IPS-NIHi7 (cell line): ENCODE measurements at regions not wholly inside any gene's neighbourhood (a gene's known extent, or its start where the extent isn't known, plus 50 kb on each side); places are given as distances from the start of the nearest gene placed in this dataset.

Experiments
- DNase-seq: peaks from one replicate; pipeline ENCODE4 v3.0.0; 2012; ENCODE audit warnings: mixed read lengths; ENCODE audit errors: extremely low spot score

DNA sequence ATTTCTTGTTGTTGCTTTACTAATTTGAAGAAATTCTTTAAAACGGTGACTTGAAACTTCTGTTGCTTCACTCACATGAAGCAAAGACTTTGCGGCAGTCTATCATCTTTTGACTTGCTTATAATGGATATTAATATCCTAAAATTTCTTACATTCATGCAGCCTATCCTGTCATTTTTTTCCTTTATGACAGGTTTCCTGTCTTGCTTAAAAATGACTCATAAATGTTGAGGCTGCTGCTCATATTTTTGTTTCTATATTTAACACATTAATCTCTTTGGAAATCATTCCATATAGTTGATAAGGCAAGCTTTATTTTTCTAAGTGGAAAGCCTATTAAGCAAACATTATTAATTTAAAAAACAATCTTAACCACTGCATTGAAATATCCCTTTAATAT, 176.6 kb upstream of the GALNTL6 start:
- no peak for DNase-seq

DNA sequence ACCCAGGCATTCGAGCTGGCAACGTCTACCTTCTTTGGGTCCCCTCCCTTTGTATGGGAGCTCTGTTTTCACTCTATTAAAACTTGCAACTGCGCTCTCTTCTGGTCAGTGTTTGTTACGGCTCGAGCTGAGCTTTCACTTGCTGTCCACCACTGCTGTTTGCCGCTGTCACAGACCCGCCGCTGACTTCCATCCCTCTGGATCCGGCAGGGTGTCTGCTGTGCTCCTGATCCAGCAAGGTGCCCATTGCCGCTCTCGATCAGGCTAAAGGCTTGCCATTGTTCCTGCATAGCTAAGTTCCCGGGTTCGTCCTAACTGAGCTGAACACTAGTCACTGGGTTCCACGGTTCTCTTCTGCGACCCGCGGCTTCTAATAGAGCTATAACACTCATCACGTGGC, 183.5 kb upstream of the GALNTL6 start:
- DNase-seq = no peak

DNA sequence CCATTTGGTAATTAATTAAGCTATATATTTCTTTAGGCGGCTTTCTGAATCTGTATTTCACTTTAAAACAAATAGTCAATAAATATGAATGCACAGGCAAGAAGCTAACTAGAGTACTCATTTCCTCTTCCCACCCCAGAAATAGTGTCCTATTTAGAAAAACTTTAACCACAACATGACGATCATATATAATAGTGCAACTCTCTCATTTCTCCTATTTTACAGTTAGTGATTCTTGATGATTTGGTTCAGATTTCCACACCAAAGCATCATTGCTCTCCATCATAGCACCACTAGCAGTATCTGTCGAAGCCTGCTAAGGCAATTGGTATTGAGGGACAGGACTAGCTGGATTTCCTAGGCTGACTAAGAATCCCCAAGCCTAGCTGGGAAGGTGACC, 184.0 kb upstream of the GALNTL6 start:
- no peak for DNase-seq

DNA sequence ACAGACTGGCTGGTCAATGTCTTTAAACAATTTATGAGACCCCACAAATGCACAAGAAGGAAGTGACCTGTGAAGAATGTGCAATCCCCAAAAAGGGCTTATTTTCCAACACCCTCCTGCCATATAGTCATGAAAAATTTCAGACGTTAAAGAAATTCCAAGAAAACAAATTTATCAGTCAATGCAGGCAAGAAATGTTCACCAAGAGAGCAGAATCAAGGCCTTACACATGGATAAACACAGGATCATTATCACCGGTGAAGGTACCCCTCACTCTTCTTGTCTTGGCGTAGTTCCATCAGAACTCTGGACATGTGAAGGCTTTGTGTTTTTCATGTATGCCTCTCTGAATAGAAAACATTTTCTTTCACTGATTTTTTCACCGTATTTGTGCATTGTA, 186.7 kb upstream of the GALNTL6 start:
- DNase-seq = no peak

GRCh38 chr4:171622729-171623128, 190.5 kb upstream of the GALNTL6 start:
- DNase-seq = no peak

- DNase-seq = peak; percentile 12
These were observed 191.6 kb upstream of the GALNTL6 start for GRCh38 chr4:171621646-171622045.

GRCh38 chr4:171612907-171613306, 200.3 kb upstream of the GALNTL6 start:
- DNase-seq = no peak

GRCh38 chr4:171602638-171603355, 210.4 kb upstream of the GALNTL6 start:
- DNase-seq = no peak

- DNase-seq = no peak
These were observed 212.1 kb upstream of the GALNTL6 start for GRCh38 chr4:171601091-171601490.

- DNase-seq = no peak
These were observed 213.6 kb upstream of the GALNTL6 start for GRCh38 chr4:171599628-171600027.

DNA sequence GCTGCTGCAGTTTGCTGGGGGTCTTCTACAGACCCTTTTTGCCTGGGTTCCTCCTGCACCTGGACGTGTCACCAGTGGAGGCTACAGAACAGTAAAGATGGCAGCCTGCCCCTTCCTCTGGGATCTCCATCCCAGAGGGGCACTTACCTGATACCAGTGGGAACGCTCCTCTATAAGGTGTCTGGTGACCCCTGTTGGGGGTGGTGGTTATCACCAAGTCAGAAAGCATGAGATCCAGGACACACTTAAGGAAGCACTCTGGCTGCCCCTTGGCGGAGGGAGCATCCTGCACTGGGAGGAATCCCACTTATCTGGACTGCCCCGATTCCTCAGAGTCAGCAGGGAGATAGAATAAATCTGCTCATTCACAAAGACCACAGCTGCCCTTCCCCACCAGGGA, 218.9 kb upstream of the GALNTL6 start:
- no peak for DNase-seq

GRCh38 chr4:171590716-171591115, 222.5 kb upstream of the GALNTL6 start:
- no peak for DNase-seq

DNA sequence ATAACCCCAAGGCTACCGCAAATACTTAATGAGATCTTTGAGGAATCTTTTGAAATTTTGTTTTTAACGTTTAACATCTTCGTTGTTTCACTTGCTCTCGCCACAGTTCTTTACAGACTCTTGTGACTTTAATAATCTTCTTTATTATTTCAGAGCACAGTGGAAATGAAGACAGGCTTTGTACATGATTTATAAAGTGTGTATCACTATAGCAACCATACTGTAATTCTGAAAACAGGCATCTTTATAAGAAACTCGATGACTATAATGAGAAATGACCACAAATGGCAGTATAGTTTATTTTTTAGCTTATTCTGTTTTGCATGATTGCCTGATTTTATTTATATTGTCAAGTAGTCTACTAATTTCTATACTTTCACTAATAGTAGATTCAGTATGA, 224.4 kb upstream of the GALNTL6 start:
- DNase-seq = no peak

GRCh38 chr4:171588051-171588545, 225.1 kb upstream of the GALNTL6 start:
- DNase-seq = no peak

DNA sequence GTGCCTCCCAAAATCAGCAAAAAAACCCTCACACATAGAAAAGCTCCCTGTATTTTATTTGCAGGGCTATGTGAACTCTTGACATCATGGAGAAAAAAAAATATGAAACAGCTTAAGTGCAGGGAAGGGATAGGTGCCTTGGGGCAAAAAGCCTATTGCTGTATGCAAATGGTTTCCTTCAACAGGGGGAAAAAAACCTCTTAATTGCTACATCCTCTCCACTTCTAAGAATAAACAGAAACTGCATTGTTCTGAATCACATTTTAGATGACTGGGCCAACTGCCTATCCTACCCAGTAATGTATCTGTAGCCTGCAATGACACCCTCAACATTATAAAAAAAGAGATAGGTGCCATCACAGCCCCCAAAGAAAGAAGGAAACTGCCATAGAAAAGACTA, 229.4 kb upstream of the GALNTL6 start:
- no peak for DNase-seq

GRCh38 chr4:171582961-171583581, 230.1 kb upstream of the GALNTL6 start:
- DNase-seq = no peak

GRCh38 chr4:171573181-171573580, 240.0 kb upstream of the GALNTL6 start:
- no peak for DNase-seq

GRCh38 chr4:171565130-171565788, 247.9 kb upstream of the GALNTL6 start:
- DNase-seq = no peak

GRCh38 chr4:171561419-171561818, 251.8 kb upstream of the GALNTL6 start:
- no peak for DNase-seq

- DNase-seq = no peak
These were observed 259.2 kb upstream of the GALNTL6 start for GRCh38 chr4:171553961-171554360.

- DNase-seq = no peak
These were observed 270.6 kb upstream of the GALNTL6 start for GRCh38 chr4:171542640-171543039.

DNA sequence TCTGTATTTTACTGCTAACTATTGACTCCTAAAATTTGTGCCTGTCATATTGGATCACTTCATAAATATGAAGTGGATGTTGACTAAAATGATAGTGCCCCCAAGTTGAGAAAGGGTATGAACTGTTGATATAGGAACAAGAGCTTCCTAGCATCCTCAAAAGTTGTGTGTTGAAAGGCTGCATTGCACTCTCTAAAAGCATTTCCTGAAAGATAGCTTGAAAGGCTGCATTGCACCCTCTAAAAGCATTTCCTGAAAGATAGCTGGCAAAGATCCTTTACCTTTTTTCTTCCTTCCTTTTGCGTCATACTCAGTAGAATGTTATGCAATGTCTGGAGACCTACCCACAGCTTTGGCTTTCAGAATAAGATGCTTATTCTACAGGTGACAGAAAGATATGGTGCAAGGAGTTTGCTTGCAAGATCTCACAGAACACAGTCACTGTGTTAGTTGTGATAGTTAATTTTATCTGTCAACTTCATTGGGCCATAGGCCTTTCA, 274.6 kb upstream of the GALNTL6 start:
- DNase-seq = no peak

DNA sequence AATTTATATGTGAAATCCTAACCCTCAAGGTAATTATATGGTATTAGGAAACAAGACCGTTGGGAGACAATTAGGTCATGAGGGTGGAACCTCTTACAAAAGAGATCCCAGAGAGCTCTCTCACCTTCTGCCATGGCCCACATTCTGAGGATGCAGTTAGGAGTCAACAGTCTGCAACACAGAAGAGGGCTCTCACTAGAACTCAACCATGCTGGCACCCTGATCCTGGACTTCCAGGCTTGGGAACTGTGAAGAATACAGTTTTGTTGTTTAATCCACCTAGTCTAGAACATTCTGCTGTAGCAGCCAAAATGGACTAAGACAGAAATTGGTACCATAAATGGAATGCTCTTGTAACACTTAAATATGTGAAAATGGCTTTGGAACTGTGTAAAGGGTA, 278.8 kb upstream of the GALNTL6 start:
- no peak for DNase-seq
